ENCODE measurements at regions not wholly inside any gene's neighbourhood (a gene's known extent, or its start where the extent isn't known, plus 50 kb on each side); places are given as distances from the start of the nearest gene placed in this dataset.

- TF ChIP-seq, protein P1, sequence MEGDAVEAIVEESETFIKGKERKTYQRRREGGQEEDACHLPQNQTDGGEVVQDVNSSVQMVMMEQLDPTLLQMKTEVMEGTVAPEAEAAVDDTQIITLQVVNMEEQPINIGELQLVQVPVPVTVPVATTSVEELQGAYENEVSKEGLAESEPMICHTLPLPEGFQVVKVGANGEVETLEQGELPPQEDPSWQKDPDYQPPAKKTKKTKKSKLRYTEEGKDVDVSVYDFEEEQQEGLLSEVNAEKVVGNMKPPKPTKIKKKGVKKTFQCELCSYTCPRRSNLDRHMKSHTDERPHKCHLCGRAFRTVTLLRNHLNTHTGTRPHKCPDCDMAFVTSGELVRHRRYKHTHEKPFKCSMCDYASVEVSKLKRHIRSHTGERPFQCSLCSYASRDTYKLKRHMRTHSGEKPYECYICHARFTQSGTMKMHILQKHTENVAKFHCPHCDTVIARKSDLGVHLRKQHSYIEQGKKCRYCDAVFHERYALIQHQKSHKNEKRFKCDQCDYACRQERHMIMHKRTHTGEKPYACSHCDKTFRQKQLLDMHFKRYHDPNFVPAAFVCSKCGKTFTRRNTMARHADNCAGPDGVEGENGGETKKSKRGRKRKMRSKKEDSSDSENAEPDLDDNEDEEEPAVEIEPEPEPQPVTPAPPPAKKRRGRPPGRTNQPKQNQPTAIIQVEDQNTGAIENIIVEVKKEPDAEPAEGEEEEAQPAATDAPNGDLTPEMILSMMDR (IDR thresholded peaks at IDR 0.05): no peak
- TF ChIP-seq POLR2A (IDR thresholded peaks at IDR 0.05): no peak
These were observed 890.0 kb downstream of the GRM8 start for GRCh38 chr7:126362746-126363145.

All from testis (tissue), 2 donors.